CD4-positive, alpha-beta T cell treated with Interleukin-6 at 100 ng/mL for 8 hours (primary cell): ENCODE measurements at regions not wholly inside any gene's neighbourhood (a gene's known extent, or its start where the extent isn't known, plus 50 kb on each side); places are given as distances from the start of the nearest gene placed in this dataset.
"Not testable (repeated sequence)": the region's sequence is repeated elsewhere in the genome, so short reads cannot be mapped to it uniquely, and the experiment has no call there.

Experiments used
- DNase-seq: peaks from one replicate; pipeline ENCODE4 v3.0.0-alpha.2; 2020; ENCODE audit warnings: mixed read lengths, low spot score

DNA sequence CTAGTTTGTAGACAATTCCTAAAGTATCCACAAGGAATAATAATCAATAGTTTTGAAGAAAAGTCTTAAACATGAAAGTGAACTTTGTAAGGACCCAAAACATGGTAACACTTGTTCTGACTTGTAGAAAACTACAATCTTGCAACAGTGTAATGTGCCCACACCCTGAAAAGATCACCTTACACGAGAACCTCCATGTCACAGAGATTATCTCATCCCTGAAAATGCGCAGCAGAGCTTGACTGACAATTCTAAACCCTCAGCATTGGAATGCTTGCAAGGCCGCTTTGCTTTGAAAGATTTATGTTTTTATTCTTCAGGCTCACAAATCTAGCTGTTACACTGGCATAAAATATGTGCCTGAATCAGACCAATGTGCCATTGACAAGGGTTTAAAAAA lies 346.6 kb downstream of the KLF13 start:
- not testable (repeated sequence) for DNase-seq

DNA sequence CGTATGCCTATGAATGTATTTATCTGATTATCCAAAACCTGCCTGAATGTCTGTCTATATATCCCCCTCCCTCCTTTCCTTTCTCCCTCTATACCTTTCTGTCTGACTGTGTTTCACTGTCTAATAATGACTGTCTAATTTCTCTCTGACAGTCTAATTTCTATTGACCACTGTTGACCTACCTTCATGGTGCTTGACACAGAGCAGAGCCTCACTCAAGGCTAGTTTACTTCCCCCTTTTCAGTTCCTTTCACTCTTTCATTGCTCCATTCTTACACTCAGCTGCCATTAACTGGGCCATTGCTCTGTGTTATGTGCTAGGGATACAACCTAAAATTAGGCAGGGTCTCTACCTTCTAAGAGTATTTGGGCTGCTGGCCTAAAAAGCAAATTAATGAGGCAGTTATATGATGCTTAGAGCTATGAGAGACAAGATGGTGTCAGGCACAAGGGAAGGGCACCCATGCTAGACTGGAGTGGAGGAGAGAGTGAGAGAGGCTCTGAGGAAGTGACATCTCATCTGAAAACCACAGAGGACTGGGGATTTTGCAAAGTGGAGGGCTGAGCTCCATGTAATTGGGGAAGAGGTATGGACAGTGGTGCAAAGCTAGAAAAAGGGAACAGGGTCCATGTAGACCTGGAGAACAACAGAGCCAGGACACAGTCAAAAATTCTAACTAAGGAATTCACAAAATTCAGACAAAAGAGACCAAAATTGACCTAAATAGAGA lies 348.6 kb upstream of the CHRNA7 start:
- DNase-seq: not testable (repeated sequence)

- DNase-seq: not testable (repeated sequence)
Observed at GRCh38 chr15:31687088-31687487, 343.2 kb upstream of the CHRNA7 start.

GRCh38 chr15:31696509-31696908 lies 333.8 kb upstream of the CHRNA7 start:
- not testable (repeated sequence) for DNase-seq

GRCh38 chr15:31705076-31705678 lies 325.1 kb upstream of the CHRNA7 start:
- DNase-seq: not testable (repeated sequence)

GRCh38 chr15:31707944-31708702 lies 322.2 kb upstream of the CHRNA7 start:
- not testable (repeated sequence) for DNase-seq

DNA sequence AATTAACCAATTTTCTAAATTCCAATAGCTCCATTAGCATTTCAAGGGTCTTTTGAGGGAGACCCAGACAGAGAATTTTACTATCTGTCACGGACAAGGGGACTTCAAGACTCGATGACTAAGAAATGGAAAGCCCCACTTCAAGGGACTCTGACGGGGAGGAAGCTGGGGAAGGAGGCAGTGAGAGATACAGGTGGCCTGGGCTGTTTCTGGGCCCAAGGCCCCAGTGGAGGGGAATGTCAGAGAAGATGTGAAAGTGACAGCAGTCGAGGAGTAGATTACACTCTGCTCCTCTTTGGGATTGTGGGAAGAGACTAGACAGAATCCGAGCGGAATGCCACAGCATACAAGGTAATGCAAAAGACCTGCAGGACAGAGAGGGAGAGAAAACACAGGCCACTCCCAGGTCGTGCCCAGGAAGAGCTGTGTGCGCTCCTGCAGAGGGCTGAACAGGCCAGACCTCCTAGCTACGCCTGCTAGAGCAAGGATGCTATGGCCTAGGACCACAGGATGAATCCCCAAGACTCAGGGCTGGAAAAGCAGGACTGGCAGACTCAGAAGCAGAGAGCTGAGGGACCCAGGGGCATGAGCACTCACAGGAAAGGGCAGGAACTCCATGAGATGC lies 321.5 kb upstream of the CHRNA7 start:
- DNase-seq: not testable (repeated sequence)

GRCh38 chr15:31709479-31709878 lies 320.8 kb upstream of the CHRNA7 start:
- not testable (repeated sequence) for DNase-seq

- DNase-seq: not testable (repeated sequence)
Observed at GRCh38 chr15:31710806-31711205, 319.5 kb upstream of the CHRNA7 start.

DNA sequence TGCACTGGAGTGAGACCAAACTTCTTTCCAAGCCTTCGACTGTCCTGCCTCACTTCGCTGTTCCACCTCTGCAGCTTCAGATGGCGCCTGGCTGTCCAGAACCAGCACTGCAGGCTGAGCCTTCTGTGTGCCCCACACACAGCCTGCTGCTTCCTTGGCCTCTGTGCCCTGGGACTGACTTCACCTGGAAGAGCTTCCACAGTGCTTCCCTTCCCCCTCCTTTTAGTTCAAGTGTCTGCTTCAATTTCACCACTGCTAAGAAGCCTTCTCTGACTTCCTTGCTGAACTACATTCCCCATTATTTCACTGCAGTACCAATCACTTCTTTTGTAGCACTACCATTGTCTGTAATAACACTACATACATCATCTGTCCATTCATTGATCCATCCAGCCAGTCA lies 315.1 kb upstream of the CHRNA7 start:
- not testable (repeated sequence) for DNase-seq

- DNase-seq: not testable (repeated sequence)
Observed at GRCh38 chr15:31718625-31719024, 311.7 kb upstream of the CHRNA7 start.

GRCh38 chr15:31719396-31720022 lies 310.8 kb upstream of the CHRNA7 start:
- DNase-seq: not testable (repeated sequence)

DNA sequence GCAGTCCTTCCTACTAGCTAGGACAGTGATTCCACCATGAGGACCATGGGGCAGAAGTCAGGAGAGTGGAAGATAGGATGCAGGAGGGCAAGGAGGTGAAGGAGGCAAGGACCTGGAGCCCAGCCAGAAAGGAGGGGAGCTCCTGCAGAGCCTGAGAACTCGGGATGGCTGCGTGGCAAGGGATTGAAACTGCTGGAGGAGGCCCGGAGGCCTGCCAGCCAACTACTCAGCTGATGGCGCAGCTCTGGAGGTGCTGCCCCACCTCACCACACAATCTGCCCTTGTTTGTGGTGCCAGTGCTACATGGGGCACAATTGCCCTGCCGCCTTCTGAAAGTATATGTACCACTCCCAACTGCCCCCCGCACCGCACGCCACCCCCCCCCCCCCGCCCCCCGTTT lies 307.3 kb upstream of the CHRNA7 start:
- not testable (repeated sequence) for DNase-seq

DNA sequence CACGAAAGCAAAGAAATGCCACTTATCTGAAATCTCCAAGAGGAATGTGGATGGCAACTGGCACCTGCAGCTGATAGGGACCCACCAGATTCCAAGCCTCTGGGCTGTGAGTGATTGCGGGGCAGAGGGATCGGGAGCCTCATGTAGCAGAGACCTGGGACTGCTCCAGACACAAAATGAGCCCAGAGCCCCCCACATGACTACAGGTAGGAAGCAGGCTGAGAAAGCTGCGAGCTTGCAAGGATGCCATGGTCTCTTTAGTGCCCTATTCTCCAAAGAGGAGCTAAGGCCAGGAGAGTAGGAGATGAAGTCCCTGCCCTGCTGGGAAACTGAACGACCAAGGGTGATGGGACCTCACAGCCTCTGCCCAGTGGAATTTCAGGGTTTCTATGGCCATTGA lies 305.4 kb upstream of the CHRNA7 start:
- not testable (repeated sequence) for DNase-seq

DNA sequence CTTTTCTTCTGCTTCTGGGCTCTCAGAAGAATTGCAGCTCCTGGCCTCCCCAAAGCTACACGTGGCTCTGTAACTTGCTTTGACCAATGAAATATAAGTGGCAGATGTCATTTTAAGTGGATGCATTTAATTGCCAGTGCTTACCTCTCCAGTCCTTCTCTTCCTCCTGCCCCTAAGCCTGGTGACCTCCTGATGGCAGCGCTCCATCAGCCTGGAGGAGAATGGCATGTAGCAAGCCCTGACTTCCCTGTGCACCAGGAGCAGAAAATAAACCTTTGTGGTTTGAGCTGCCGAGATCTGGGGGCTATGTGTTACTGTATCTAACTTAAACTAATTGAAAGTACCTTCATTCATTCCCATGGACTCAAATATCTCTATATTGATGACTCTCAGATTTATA lies 304.7 kb upstream of the CHRNA7 start:
- not testable (repeated sequence) for DNase-seq

DNA sequence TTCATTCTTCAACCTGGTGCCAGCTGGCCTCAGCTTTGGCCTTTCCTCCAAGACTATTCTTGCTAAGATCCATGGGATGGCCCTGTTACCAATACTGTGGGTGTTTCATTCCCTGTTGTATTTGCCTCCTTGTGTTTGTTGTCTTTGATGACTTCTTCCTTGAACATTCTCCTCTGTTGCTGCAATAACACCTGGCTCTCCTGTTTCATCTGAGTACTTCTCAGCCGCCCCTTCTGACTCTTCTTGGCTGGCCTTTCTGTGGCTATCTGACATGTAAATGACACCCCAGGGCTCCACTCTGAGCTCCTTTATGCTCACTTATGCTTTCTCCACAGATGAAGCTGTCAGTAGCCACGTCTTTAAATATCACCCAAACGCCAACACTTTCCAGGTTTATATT lies 302.7 kb upstream of the CHRNA7 start:
- DNase-seq: no peak

DNA sequence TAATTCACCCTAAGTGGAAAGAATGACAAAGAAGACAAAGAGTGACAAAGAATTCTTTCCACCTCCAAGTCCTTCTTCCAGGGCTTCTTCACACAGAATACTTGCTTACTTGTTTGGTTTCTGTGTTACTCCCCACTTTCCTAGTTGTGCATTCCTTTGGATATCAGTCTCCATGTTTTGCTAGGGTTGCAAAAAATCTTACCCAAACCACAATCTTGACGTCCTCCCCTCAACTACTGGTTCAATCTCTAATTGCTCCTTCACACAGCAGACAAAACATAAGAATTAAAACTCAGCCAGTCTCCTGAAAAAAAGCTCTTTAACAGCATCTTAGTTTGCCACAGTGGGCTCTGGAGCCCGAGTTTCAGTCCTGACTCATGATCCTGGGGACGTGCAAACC lies 297.6 kb upstream of the CHRNA7 start:
- DNase-seq: no peak

DNA sequence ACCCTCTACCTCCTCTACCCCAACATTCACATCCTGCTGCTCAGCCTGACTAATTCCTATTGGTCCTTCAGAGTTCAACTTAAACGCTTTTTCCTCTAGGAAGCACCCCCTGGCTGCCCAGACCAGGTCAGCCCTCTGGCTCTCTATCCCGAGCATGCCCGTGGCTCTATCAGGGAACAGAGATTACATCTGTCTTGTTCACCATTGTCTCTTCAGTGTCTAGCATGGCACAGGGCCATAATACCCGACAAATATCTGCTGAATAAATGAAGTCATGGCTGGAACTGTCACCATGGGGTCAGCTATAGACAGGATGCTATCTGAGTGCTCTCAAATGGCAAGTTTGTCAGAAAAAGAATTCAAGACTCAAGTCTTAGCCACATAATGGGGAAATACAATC lies 296.9 kb upstream of the CHRNA7 start:
- no peak for DNase-seq

GRCh38 chr15:31740203-31740602 lies 290.1 kb upstream of the CHRNA7 start:
- DNase-seq: no peak

- DNase-seq: no peak
Observed at GRCh38 chr15:31745841-31746240, 284.5 kb upstream of the CHRNA7 start.

DNA sequence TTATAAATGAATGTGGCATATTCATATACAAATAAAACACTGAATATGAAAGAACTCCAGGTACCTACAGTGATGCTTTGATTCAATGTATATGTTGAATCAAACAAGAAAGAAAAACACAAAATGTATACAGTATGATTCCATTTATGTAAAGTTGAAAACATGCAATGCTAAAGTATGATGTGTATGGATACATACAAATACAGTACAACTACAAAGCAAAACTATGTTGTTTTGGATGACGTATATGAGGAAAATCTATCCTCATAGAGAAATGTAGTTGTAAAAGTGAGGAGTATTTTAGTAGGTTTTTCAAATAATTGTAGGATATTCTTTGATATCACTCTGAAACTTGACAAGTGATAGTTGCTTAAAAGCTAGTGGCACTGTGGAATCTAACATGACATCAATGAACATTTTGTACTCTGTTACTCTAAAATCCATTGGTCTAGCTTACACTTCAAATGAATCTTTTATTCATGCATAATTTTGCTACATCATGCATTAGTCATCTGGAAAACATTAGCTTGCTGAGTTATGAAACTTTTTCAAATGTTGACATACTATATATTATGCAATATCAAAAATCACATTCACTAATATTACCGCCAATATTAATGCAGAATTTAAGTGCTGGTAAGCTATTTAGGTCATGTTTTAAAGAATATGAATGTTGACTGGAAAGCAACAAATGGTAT lies 278.1 kb upstream of the CHRNA7 start:
- no peak for DNase-seq
